ENCODE measurements at regions not wholly inside any gene's neighbourhood (a gene's known extent, or its start where the extent isn't known, plus 50 kb on each side); places are given as distances from the start of the nearest gene placed in this dataset.

DNA sequence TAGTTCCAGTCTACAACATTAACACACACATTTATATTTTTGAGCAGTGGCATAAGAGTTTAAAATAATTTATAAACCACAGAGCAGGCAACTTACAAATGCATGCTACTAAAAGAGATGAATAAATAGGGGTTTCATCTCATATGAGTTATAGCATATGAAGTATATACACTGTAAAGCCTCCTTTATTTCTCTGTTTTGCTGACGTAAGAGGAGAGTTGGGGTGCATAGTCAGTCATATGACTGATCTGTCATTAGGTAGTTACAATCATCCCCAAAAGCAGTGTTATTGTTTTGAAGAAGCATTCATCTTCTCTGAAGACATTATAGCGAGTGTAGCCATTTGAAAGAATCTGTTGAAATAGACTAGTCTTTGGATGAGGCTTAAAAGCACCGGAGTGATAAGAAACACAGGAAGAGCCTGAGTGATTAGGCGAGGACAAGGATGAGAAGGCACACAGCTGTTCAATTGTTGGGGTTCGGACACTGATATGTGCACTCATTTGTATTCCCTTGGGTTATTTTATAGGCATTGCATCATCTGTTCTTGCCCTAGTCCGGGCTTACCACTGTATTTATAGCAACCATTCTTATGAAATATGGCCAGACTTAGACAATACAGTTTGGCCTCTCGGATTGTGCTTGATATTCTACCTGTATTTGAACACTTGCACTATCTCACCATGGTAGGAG is 325.7 kb downstream of the SAMD5 start:
- no peaks in the 10 kb centered on the region for H3K27me3 ChIP-seq (ENCODE audit: control insufficient read depth, insufficient read depth, low read length)
- H3K9me3 ChIP-seq (ENCODE audit: control insufficient read depth, insufficient read depth, low read length), result no peaks in the 10 kb centered on the region
- no peak overlapping the region for H3K4me3 ChIP-seq (ENCODE audit: low read depth, low read length)
- H3K36me3 ChIP-seq (ENCODE audit: control insufficient read depth, insufficient read depth, low read length), result no peaks in the 10 kb centered on the region
- H3K27ac ChIP-seq (ENCODE audit: low read depth, low read length), result no peak overlapping the region
- H3K4me1 ChIP-seq (ENCODE audit: control insufficient read depth, insufficient read depth, low read length), result no peaks in the 10 kb centered on the region
- no peak overlapping the region for H3K9ac ChIP-seq (ENCODE audit: low read depth, low read length)

DNA sequence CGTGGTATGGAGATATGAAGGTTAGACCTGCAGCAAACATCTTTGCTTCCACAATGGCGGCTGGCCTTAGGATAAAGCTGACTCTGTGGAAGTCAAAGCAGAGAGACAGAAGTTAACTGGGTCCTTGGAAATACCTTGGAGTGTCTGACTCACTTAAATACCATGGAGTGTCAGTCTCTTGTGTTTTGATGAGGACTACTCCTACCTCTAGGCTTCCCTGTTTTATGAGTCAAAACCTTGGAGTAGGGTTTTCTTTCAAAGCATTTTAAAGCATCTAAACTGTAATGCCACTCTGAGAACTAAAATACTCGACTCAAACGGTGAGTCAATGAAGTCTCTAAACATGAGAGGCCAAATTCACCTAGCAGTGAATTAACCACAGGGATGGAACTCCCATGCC is 329.1 kb downstream of the SAMD5 start:
- Histone ChIP-seq H3K9ac (ENCODE audit: low read depth, low read length) (no peak overlapping the region), H3K36me3 (ENCODE audit: control insufficient read depth, insufficient read depth, low read length) (no peaks in the 10 kb centered on the region), H3K9me3 (ENCODE audit: control insufficient read depth, insufficient read depth, low read length) (no peaks in the 10 kb centered on the region), H3K4me1 (ENCODE audit: control insufficient read depth, insufficient read depth, low read length) (no peaks in the 10 kb centered on the region), H3K27me3 (ENCODE audit: control insufficient read depth, insufficient read depth, low read length) (no peaks in the 10 kb centered on the region), H3K4me3 (ENCODE audit: low read depth, low read length) (no peak overlapping the region), H3K27ac (ENCODE audit: low read depth, low read length) (no peak overlapping the region)

DNA sequence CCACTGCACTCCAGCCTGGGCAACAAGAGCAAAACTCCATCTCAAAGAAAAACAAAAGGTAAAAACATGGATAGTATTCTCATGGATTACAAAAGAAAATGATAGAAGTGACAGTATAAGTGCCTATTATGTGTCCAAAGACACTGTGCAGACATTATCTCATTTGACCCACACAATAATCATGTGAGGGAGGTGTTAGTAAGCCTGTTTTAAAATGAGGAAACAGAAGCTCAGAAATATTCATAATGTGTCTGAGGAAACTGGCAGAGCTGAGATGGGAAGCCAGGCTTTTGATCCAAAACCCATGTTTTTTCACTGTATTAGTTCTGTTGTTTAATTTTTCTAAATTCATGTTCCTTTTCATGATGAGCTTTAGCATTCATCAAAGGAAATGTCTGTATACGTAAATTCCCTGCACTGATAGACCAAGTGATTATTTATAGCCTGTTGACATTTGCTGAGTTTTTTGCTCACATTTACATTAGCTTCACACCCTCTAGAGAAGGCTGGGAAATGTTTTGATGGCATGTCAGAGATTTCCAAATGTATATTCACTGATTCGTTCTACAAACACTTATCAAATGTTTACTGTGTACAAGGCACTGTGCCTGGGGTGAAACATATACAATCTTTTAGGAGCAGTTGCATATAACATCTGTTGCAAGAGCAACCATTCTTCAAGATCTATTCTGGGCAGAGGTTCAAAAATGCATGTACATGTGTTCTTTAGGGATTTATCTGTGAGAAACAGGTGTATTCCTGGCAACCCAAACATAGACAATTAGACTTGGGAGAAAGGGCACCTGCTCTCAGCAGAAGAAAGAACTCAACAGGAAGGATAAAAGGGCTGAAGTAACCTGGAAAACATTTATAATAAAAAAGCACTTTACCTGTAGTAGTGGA is 331.5 kb downstream of the SAMD5 start:
- no peaks in the 10 kb centered on the region for H3K4me1 ChIP-seq (ENCODE audit: control insufficient read depth, insufficient read depth, low read length)
- no peaks in the 10 kb centered on the region for H3K36me3 ChIP-seq (ENCODE audit: control insufficient read depth, insufficient read depth, low read length)
- H3K27me3 ChIP-seq (ENCODE audit: control insufficient read depth, insufficient read depth, low read length), result no peaks in the 10 kb centered on the region
- no peaks in the 10 kb centered on the region for H3K9me3 ChIP-seq (ENCODE audit: control insufficient read depth, insufficient read depth, low read length)
- H3K9ac ChIP-seq (ENCODE audit: low read depth, low read length), result no peak overlapping the region
- no peak overlapping the region for H3K4me3 ChIP-seq (ENCODE audit: low read depth, low read length)
- no peak overlapping the region for H3K27ac ChIP-seq (ENCODE audit: low read depth, low read length)

DNA sequence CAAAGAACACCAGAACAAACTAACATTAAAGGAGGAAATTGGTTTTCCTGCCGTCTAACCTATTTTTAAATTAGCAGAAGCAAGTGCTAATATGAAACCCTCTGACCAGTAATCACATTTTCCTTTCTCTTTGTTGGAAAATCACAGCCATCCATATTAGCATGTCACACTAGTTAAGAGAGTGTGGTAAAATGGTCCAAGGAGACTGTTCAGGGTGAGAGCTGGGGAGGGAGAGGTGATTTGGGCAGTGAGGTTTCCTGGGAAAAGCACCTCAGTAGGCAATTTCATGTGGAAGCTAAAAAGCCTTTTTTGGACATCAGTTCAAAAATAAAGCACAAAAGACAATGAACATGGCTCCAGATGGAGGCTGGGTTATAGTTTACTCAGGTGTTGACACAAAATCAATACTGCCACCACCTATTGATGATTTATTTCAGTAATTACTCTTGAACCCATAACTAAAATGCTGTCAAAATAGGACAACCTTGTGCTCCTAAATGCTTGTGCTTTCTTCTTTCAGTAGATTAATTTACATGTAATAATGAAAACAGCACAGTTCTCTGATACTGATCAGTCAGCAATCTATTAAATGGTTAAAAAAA is 333.2 kb downstream of the SAMD5 start:
- Histone ChIP-seq H3K4me3 (ENCODE audit: low read depth, low read length) (no peak overlapping the region), H3K27ac (ENCODE audit: low read depth, low read length) (no peak overlapping the region), H3K9me3 (ENCODE audit: control insufficient read depth, insufficient read depth, low read length) (no peaks in the 10 kb centered on the region), H3K27me3 (ENCODE audit: control insufficient read depth, insufficient read depth, low read length) (no peaks in the 10 kb centered on the region), H3K4me1 (ENCODE audit: control insufficient read depth, insufficient read depth, low read length) (no peaks in the 10 kb centered on the region), H3K9ac (ENCODE audit: low read depth, low read length) (no peak overlapping the region), H3K36me3 (ENCODE audit: control insufficient read depth, insufficient read depth, low read length) (no peaks in the 10 kb centered on the region)

DNA sequence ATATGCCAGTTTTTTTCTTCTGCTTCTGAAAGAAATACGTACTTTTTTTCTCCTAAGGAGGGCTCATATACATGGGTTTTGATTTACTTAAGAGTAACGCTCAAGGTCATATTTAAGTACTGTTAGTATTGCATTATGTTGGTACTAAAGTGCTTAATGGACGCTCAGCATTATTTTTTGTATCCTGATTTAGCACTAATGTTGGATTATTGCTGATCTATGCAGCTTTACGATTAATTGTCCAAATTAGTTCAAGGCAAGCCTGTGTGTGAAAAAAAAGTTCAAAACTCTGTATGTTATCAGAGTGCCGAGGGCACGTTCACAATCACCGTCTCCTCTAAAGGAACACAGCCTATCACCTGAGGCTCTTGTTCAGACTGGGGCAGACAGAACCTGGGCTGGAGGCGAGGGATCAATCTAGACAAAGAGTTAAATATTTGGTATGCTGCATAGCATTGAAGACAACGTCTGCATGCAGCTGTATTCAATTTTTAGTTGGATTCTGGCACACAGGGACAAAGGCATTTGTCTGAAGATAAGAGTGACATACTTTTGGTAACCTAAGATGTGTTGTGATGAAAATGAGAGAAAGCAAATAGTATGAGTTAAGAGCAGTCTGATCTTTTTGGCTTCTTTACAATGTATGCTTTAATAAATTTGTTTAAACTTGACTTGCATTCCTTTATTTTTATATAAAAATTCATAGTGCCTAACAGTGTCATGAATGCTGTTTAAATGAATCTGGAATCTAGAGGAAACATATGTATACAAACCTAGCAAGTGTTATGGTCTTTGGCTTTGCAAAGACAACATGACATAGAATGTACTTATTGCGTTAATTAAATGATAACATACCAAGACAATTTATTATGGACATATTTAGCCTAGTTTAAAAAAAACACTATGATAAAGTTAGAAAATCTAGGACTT is 341.2 kb downstream of the SAMD5 start:
- no peaks in the 10 kb centered on the region for H3K36me3 ChIP-seq (ENCODE audit: control insufficient read depth, insufficient read depth, low read length)
- H3K4me1 ChIP-seq (ENCODE audit: control insufficient read depth, insufficient read depth, low read length), result no peaks in the 10 kb centered on the region

DNA sequence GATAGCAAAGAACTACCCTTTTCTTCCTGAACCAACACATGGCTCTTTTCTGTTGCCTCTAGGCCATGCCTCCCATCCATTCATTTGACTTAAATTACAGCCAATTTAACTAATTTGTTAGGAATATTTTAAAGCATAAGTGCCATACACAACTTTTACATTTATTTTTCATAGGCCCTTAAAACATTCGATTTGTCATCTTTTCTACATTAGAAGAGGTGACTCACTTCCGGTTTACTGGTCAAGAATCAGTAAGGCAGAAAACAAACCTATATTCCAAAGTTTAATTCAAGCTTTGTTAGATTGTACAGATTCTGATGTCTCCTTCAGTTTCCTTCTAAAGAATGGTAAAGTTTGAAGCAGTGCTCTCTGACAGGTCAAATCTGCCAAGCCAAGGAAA is 344.3 kb downstream of the SAMD5 start:
- Histone ChIP-seq H3K27me3 (ENCODE audit: control insufficient read depth, insufficient read depth, low read length) (no peaks in the 10 kb centered on the region), H3K9me3 (ENCODE audit: control insufficient read depth, insufficient read depth, low read length) (no peaks in the 10 kb centered on the region), H3K27ac (ENCODE audit: low read depth, low read length) (no peak overlapping the region), H3K4me3 (ENCODE audit: low read depth, low read length) (no peak overlapping the region), H3K9ac (ENCODE audit: low read depth, low read length) (no peak overlapping the region), H3K4me1 (ENCODE audit: control insufficient read depth, insufficient read depth, low read length) (no peaks in the 10 kb centered on the region), H3K36me3 (ENCODE audit: control insufficient read depth, insufficient read depth, low read length) (no peaks in the 10 kb centered on the region)

More for the DNA sequence above, 341.2 kb downstream of the SAMD5 start:
- H3K27ac ChIP-seq (ENCODE audit: low read depth, low read length), result no peak overlapping the region
- H3K9me3 ChIP-seq (ENCODE audit: control insufficient read depth, insufficient read depth, low read length), result no peaks in the 10 kb centered on the region
- no peaks in the 10 kb centered on the region for H3K27me3 ChIP-seq (ENCODE audit: control insufficient read depth, insufficient read depth, low read length)
- H3K4me3 ChIP-seq (ENCODE audit: low read depth, low read length), result no peak overlapping the region
- no peak overlapping the region for H3K9ac ChIP-seq (ENCODE audit: low read depth, low read length)

DNA sequence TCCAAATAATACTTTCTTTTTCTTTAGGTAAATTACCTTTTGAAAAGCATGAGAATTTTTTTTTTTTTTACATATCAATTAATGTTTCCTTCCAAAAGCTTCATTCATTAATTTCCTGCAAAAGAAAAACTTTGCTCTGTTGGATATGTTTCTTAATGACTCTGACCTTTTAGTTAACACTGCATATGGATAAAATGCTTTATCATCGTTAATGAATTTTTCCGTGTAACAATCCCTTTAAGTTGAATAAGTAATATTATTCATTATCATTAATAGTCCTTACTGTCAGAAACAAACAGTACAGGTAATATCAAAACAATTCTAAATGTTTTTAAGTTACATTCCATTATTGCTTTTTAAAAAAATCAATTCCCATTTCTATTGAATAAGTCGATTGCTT is 345.1 kb downstream of the SAMD5 start:
- no peak overlapping the region for H3K4me3 ChIP-seq (ENCODE audit: low read depth, low read length)
- no peaks in the 10 kb centered on the region for H3K36me3 ChIP-seq (ENCODE audit: control insufficient read depth, insufficient read depth, low read length)
- H3K27ac ChIP-seq (ENCODE audit: low read depth, low read length), result no peak overlapping the region
- no peak overlapping the region for H3K9ac ChIP-seq (ENCODE audit: low read depth, low read length)
- H3K9me3 ChIP-seq (ENCODE audit: control insufficient read depth, insufficient read depth, low read length), result no peaks in the 10 kb centered on the region
- H3K4me1 ChIP-seq (ENCODE audit: control insufficient read depth, insufficient read depth, low read length), result no peaks in the 10 kb centered on the region
- H3K27me3 ChIP-seq (ENCODE audit: control insufficient read depth, insufficient read depth, low read length), result no peaks in the 10 kb centered on the region

DNA sequence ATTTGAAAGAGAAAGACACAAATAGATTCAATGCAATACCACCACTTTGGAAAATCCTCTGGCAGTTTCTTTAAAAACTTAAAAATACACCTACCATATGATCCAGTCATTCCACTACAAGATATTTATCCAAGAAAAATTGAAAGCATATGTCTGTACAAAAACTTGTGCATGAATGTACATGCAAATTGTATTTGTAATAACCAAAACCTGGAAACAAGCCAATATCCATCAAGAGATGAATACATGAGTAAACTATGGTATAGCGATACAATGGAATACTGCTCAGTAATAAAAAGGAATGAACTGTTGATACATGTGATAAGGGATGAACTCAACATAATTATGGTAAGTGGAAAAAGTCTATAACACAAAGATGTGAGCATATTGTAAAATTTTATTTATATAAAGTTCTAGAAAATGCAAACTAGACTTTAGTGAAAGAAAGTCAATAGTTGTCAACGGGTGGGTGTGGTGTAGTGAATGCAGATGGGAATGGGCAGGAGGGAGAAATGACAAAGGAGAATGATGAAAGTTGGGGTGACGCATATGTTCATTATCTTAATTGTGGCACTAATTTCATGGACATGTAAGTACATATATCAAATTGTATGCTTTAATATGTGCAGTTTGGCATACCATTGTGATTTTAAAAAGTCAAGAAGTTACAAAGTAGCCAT is 347.5 kb downstream of the SAMD5 start:
- Histone ChIP-seq H3K4me3 (ENCODE audit: low read depth, low read length) (no peak overlapping the region), H3K9ac (ENCODE audit: low read depth, low read length) (no peak overlapping the region), H3K36me3 (ENCODE audit: control insufficient read depth, insufficient read depth, low read length) (no peaks in the 10 kb centered on the region), H3K9me3 (ENCODE audit: control insufficient read depth, insufficient read depth, low read length) (no peaks in the 10 kb centered on the region), H3K27ac (ENCODE audit: low read depth, low read length) (no peak overlapping the region), H3K4me1 (ENCODE audit: control insufficient read depth, insufficient read depth, low read length) (no peaks in the 10 kb centered on the region), H3K27me3 (ENCODE audit: control insufficient read depth, insufficient read depth, low read length) (no peaks in the 10 kb centered on the region)

DNA sequence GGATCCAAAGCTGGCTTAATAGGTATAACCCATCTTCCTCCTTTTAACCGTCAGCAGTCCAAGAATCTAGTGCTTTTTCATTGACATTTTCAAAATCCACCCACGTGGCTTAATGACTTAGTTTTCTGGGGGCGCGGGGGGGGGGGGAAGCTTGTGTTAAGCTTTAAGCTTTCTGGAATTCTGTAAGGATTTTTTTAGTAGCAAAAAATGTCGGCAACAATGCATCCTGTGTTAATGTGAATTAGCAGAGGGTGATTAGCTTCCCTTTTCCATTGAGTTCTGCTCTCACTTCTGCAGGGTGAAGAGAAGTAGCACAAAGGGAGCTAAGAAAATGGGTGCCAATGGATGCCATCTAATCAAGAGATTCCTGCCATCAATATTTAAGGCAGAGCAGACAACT is 348.2 kb downstream of the SAMD5 start:
- Histone ChIP-seq H3K27ac (ENCODE audit: low read depth, low read length) (no peak overlapping the region), H3K9me3 (ENCODE audit: control insufficient read depth, insufficient read depth, low read length) (no peaks in the 10 kb centered on the region), H3K36me3 (ENCODE audit: control insufficient read depth, insufficient read depth, low read length) (no peaks in the 10 kb centered on the region), H3K27me3 (ENCODE audit: control insufficient read depth, insufficient read depth, low read length) (no peaks in the 10 kb centered on the region), H3K4me1 (ENCODE audit: control insufficient read depth, insufficient read depth, low read length) (no peaks in the 10 kb centered on the region), H3K4me3 (ENCODE audit: low read depth, low read length) (no peak overlapping the region), H3K9ac (ENCODE audit: low read depth, low read length) (no peak overlapping the region)

DNA sequence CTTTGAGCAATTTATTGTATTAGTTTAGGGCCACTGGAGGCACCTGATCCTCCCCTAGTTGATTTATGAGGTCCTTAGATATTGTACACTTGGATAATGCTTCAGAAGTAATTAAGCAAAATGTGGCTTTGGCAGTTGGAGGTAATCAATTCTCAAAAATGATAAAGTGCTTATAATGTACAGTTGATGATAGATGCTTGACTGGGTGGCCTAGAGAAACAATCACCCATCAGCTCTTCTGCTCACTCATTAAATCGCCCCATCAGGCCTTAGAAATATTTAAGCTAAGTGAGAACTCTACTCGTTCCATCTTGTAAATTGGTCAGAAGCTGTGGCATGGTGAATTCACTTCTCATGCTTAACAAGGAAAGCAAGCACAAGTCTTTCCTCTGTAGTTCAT is 349.9 kb downstream of the SAMD5 start:
- no peaks in the 10 kb centered on the region for H3K36me3 ChIP-seq (ENCODE audit: control insufficient read depth, insufficient read depth, low read length)
- no peak overlapping the region for H3K9ac ChIP-seq (ENCODE audit: low read depth, low read length)
- no peak overlapping the region for H3K4me3 ChIP-seq (ENCODE audit: low read depth, low read length)
- H3K4me1 ChIP-seq (ENCODE audit: control insufficient read depth, insufficient read depth, low read length), result no peaks in the 10 kb centered on the region
- H3K27me3 ChIP-seq (ENCODE audit: control insufficient read depth, insufficient read depth, low read length), result no peaks in the 10 kb centered on the region
- H3K9me3 ChIP-seq (ENCODE audit: control insufficient read depth, insufficient read depth, low read length), result no peaks in the 10 kb centered on the region
- no peak overlapping the region for H3K27ac ChIP-seq (ENCODE audit: low read depth, low read length)
